ENCODE measurements at regions not wholly inside any gene's neighbourhood (a gene's known extent, or its start where the extent isn't known, plus 50 kb on each side); places are given as distances from the start of the nearest gene placed in this dataset.

DNA sequence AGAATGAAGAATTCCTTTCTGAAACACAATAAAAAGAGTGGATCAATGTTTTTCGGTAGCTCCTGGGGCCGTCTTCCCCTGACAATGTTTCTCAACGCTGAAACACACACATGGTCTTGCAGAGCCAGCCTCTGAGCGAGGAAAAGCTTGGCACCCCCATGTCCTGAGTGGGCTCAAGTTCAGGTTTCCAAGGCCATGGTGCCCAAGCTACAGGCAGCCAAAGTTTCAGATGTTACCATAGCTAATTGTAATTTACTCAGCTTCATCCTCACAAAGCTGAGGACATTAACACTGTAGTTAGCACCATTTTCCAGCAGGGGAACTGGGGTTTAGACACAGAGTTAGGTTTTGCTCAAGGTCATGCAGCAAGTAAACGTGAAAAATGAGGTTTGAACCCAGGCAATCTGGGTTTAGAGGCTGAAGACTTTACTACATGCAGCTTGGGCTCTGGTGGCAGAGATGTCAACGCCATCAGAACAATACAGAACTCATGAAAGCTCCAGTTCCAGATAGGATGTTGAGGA, 199.1 kb downstream of the TJP1 start (continued):
- TF ChIP-seq, protein P1, sequence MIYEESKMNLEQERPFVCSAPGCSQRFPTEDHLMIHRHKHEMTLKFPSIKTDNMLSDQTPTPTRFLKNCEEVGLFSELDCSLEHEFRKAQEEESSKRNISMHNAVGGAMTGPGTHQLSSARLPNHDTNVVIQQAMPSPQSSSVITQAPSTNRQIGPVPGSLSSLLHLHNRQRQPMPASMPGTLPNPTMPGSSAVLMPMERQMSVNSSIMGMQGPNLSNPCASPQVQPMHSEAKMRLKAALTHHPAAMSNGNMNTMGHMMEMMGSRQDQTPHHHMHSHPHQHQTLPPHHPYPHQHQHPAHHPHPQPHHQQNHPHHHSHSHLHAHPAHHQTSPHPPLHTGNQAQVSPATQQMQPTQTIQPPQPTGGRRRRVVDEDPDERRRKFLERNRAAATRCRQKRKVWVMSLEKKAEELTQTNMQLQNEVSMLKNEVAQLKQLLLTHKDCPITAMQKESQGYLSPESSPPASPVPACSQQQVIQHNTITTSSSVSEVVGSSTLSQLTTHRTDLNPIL (CRISPR knock-in tag; IDR thresholded peaks at IDR 0.05; ENCODE audit: low read depth), result no peak
- no peak for TF ChIP-seq GLIS3 (CRISPR knock-in tag; IDR thresholded peaks at IDR 0.05)
- TF ChIP-seq ISL1 (CRISPR knock-in tag; IDR thresholded peaks at IDR 0.05), result no peak
- no peak for TF ChIP-seq TOX (CRISPR knock-in tag; IDR thresholded peaks at IDR 0.05; ENCODE audit: borderline replicate concordance)
- TF ChIP-seq OSR1 (CRISPR knock-in tag; IDR thresholded peaks at IDR 0.05), result no peak
- TF ChIP-seq RARB (CRISPR knock-in tag; IDR thresholded peaks at IDR 0.05), result no peak
- TF ChIP-seq ZNF565 (CRISPR knock-in tag; conservative IDR thresholded peaks at IDR 0.05; ENCODE audit: low read depth), result no peak

DNA sequence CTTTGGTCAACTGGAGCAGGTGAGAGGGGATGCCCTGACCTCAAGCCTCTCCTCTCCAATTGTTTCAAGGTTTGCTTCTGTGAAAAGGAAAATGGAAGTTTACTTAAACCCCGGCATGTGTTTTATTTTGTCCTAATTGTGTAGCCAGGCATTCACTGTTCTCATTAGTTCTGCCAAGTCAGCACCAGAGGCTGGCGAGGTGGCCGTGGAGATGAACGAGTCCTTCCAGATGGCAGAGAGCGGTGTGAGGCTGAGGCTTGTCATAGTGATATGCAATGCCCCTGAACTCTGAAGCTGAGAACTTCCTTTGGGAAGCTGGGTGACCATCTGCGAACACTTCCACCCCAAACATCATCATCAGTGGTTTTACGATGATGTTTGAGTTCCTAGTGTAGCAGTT, 199.6 kb downstream of the TJP1 start:
- no peak for ATAC-seq
- TF ChIP-seq SNAI2 (CRISPR knock-in tag; IDR thresholded peaks at IDR 0.05) (no peak), ZFP30 (CRISPR knock-in tag; IDR thresholded peaks at IDR 0.05) (no peak), ZC3H10 (CRISPR knock-in tag; IDR thresholded peaks at IDR 0.05) (no peak), CSDC2 (CRISPR knock-in tag; IDR thresholded peaks at IDR 0.05) (no peak), TCF4 (CRISPR knock-in tag; IDR thresholded peaks at IDR 0.05; ENCODE audit: borderline replicate concordance) (no peak), PPARA (CRISPR knock-in tag; IDR thresholded peaks at IDR 0.05; ENCODE audit: borderline replicate concordance) (no peak), RARB (CRISPR knock-in tag; IDR thresholded peaks at IDR 0.05) (no peak), OSR1 (CRISPR knock-in tag; IDR thresholded peaks at IDR 0.05) (no peak), ZNF565 (CRISPR knock-in tag; conservative IDR thresholded peaks at IDR 0.05; ENCODE audit: low read depth) (no peak), ISL1 (CRISPR knock-in tag; IDR thresholded peaks at IDR 0.05) (no peak), ARNTL (CRISPR knock-in tag; IDR thresholded peaks at IDR 0.05; ENCODE audit: borderline replicate concordance, low read depth) (no peak)
- TF ChIP-seq, protein P1 (CRISPR knock-in tag; IDR thresholded peaks at IDR 0.05; ENCODE audit: low read depth), result no peak
- TF ChIP-seq, protein P2, sequence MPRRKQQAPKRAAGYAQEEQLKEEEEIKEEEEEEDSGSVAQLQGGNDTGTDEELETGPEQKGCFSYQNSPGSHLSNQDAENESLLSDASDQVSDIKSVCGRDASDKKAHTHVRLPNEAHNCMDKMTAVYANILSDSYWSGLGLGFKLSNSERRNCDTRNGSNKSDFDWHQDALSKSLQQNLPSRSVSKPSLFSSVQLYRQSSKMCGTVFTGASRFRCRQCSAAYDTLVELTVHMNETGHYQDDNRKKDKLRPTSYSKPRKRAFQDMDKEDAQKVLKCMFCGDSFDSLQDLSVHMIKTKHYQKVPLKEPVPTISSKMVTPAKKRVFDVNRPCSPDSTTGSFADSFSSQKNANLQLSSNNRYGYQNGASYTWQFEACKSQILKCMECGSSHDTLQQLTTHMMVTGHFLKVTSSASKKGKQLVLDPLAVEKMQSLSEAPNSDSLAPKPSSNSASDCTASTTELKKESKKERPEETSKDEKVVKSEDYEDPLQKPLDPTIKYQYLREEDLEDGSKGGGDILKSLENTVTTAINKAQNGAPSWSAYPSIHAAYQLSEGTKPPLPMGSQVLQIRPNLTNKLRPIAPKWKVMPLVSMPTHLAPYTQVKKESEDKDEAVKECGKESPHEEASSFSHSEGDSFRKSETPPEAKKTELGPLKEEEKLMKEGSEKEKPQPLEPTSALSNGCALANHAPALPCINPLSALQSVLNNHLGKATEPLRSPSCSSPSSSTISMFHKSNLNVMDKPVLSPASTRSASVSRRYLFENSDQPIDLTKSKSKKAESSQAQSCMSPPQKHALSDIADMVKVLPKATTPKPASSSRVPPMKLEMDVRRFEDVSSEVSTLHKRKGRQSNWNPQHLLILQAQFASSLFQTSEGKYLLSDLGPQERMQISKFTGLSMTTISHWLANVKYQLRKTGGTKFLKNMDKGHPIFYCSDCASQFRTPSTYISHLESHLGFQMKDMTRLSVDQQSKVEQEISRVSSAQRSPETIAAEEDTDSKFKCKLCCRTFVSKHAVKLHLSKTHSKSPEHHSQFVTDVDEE (CRISPR knock-in tag; IDR thresholded peaks at IDR 0.05), result no peak

DNA sequence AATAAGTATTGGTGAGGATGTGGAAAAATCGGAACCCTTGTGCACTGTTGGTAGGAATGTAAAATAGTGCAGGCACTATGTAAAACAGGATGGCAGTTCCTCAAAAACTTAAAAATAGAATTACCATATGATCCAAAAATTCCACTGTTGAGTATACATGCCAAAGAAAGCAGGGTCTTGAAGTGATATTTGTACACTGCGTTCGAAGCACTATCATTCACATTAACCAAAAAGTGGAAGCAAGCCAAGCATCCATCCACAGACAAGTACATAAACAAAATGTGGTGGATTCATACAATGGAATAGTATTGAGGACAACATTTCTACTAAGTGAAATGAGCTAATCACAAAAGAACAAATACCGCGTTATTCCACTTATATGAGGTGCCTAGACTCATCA, 200.7 kb downstream of the TJP1 start:
- ATAC-seq, result no peak
- TF ChIP-seq ARNTL (CRISPR knock-in tag; IDR thresholded peaks at IDR 0.05; ENCODE audit: borderline replicate concordance, low read depth), result no peak
- no peak for TF ChIP-seq ZNF8 (CRISPR knock-in tag; IDR thresholded peaks at IDR 0.05)
- no peak for TF ChIP-seq GLIS3 (CRISPR knock-in tag; IDR thresholded peaks at IDR 0.05)
- TF ChIP-seq, protein P3, sequence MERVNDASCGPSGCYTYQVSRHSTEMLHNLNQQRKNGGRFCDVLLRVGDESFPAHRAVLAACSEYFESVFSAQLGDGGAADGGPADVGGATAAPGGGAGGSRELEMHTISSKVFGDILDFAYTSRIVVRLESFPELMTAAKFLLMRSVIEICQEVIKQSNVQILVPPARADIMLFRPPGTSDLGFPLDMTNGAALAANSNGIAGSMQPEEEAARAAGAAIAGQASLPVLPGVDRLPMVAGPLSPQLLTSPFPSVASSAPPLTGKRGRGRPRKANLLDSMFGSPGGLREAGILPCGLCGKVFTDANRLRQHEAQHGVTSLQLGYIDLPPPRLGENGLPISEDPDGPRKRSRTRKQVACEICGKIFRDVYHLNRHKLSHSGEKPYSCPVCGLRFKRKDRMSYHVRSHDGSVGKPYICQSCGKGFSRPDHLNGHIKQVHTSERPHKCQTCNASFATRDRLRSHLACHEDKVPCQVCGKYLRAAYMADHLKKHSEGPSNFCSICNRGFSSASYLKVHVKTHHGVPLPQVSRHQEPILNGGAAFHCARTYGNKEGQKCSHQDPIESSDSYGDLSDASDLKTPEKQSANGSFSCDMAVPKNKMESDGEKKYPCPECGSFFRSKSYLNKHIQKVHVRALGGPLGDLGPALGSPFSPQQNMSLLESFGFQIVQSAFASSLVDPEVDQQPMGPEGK (CRISPR knock-in tag; IDR thresholded peaks at IDR 0.05; ENCODE audit: borderline replicate concordance), result no peak
- TF ChIP-seq ZFP3 (CRISPR knock-in tag; IDR thresholded peaks at IDR 0.05), result no peak
- TF ChIP-seq, protein P2 (CRISPR knock-in tag; IDR thresholded peaks at IDR 0.05), result no peak

All from SK-N-SH treated with all-trans-retinoic acid at 6 μM for 48 hours (cell line).